Left ventricle myocardium inferior (tissue), 1 donor: ENCODE measurements at regions not wholly inside any gene's neighbourhood (a gene's known extent, or its start where the extent isn't known, plus 50 kb on each side); places are given as distances from the start of the nearest gene placed in this dataset.

Source experiments
- DNase-seq: peaks from one replicate; pipeline ENCODE4 v3.0.0-alpha.2; 2020
- H3K27ac ChIP-seq: fragments of 200-600 bp; replicated peaks from 2 replicates; pipeline ENCODE4 v1.8.0; 2021
- H3K27me3 ChIP-seq: fragments of 200-600 bp; 2 replicates; pipeline ENCODE4 v1.8.0; 2021; ENCODE audit warnings: low read depth
- H3K36me3 ChIP-seq: fragments of 200-600 bp; 2 replicates; pipeline ENCODE4 v1.8.0; 2021
- H3K4me1 ChIP-seq: fragments of 200-600 bp; 2 replicates; pipeline ENCODE4 v1.8.0; 2021
- H3K4me3 ChIP-seq: fragments of 200-600 bp; 2 replicates; pipeline ENCODE4 v1.8.0; 2021; ENCODE audit warnings: mild to moderate bottlenecking, moderate library complexity
- H3K9me3 ChIP-seq: fragments of 200-600 bp; replicated peaks from 2 replicates; pipeline ENCODE4 v1.8.0; 2021
- intact Hi-C: fragments of 100-400 bp; cut with micrococcal nuclease; formaldehyde crosslinking; loops from one replicate; pipeline ENCODE4 v1.11.0; 2022
- TF ChIP-seq, protein P1 (sequence below): fragments of 200-600 bp; IDR thresholded peaks from 2 replicates; pipeline ENCODE4 v1.8.0; 2021; ENCODE audit warnings: antibody characterized with exemption, mild to moderate bottlenecking, borderline replicate concordance
- donor health status: DM: no; HTN: yes; CAD: no; lungs with severe emphysema.

DNA sequence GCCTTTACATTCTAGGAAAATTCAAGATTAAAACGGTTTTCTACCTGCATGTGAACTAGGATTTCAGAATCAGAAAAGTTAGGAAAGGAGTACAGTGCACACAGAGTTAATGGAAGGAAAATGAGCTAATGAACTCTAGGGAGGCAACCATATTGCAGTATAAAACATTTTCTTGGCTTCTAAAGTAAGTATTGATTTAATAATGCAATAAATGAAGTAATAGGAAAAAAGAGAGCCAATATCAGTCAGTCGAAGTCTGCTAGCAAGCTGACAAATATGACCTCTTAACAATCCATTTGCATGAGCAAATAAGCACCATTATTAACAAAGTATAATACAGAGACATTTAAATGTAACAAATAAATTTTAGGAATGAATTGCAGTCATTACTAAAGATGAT lies 80.2 kb upstream of the COL3A1 start:
- intact Hi-C loops = no loop called here
- DNase-seq = no peak
- peak overlapping the region; percentile 25 for H3K27ac ChIP-seq
- no peaks in the 10 kb centered on the region for H3K27me3 ChIP-seq
- TF ChIP-seq, protein P1, sequence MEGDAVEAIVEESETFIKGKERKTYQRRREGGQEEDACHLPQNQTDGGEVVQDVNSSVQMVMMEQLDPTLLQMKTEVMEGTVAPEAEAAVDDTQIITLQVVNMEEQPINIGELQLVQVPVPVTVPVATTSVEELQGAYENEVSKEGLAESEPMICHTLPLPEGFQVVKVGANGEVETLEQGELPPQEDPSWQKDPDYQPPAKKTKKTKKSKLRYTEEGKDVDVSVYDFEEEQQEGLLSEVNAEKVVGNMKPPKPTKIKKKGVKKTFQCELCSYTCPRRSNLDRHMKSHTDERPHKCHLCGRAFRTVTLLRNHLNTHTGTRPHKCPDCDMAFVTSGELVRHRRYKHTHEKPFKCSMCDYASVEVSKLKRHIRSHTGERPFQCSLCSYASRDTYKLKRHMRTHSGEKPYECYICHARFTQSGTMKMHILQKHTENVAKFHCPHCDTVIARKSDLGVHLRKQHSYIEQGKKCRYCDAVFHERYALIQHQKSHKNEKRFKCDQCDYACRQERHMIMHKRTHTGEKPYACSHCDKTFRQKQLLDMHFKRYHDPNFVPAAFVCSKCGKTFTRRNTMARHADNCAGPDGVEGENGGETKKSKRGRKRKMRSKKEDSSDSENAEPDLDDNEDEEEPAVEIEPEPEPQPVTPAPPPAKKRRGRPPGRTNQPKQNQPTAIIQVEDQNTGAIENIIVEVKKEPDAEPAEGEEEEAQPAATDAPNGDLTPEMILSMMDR = no peak
- H3K4me1 ChIP-seq = peaks cover 5% of the 10 kb centered on the region
- no peaks in the 10 kb centered on the region for H3K36me3 ChIP-seq
- no peak overlapping the region for H3K4me3 ChIP-seq
- H3K9me3 ChIP-seq = peaks cover 22% of the 10 kb centered on the region

DNA sequence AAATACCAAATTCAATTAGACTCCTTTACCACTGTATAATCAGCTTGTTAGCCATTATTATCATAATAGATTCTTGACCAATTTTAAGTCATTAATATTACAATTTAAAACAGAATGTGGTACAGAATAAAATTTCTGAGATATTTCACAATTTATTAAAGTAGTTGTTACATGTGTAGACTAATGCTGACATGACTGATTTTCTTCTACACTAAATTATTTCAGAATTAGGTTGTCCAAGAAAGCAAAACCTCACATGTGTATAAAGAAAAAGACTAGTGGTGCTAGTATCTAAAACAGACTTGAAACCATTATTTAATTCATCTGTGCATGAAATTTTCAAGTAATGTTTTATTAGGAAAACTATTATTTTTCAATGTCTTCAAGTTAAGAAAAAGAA lies 79.2 kb upstream of the COL3A1 start:
- no peaks in the 10 kb centered on the region for H3K36me3 ChIP-seq
- no peak for DNase-seq
- H3K27ac ChIP-seq = no peak overlapping the region
- H3K27me3 ChIP-seq = no peaks in the 10 kb centered on the region
- H3K9me3 ChIP-seq = peaks cover 12% of the 10 kb centered on the region
- intact Hi-C loops = no loop called here
- no peak overlapping the region for H3K4me3 ChIP-seq
- TF ChIP-seq, protein P1 = no peak
- H3K4me1 ChIP-seq = peaks cover 5% of the 10 kb centered on the region

DNA sequence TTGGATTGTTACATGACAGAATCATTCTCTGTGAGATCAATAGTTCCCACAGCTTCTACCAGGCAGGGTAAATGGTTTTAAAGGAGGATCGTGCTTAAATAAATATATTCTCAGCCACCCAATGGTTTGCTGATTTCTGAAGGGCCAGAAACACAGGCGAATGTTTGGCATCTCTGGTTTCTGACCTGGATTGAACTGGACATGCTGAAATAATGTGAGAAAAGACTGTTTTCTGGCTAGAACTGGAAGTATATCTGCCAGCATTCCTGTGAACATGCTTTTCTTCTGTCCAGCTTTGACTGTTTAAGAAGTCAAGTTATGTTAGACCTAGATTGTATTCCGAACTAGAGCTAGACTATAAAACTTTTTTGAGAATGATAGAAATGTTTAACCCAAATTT lies 77.1 kb upstream of the COL3A1 start:
- H3K4me1 ChIP-seq = peaks cover 5% of the 10 kb centered on the region
- TF ChIP-seq, protein P1 = no peak
- H3K27me3 ChIP-seq = no peaks in the 10 kb centered on the region
- H3K9me3 ChIP-seq = no peaks in the 10 kb centered on the region
- intact Hi-C loops = no loop called here
- no peak for DNase-seq
- no peaks in the 10 kb centered on the region for H3K36me3 ChIP-seq
- H3K27ac ChIP-seq = peak overlapping the region; percentile 61
- H3K4me3 ChIP-seq = no peak overlapping the region

DNA sequence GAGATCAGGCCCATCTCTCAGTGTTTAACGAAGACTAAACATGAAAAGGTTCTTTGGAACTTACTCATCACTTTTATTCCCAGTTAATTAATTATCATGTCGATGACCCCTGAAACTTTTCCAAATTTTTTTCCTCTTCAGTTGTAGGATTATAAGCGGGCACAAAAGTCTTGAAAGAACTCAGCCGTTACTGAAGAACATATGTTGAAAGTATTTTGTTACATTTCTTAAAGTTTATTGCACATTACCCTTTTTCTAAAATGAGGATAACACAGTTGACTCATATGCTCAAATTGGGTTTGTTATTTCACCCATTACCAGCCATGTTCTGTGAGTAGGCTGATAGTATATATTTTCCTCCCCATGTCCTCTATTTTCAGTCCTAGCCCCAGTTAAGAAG lies 75.9 kb upstream of the COL3A1 start:
- Histone ChIP-seq H3K27me3 (no peaks in the 10 kb centered on the region), H3K9me3 (no peaks in the 10 kb centered on the region), H3K4me3 (no peak overlapping the region), H3K4me1 (peaks cover 5% of the 10 kb centered on the region), H3K36me3 (no peaks in the 10 kb centered on the region), H3K27ac (peak overlapping the region; percentile 61)
- intact Hi-C loops = no loop called here
- no peak for DNase-seq
- TF ChIP-seq, protein P1 = no peak

DNA sequence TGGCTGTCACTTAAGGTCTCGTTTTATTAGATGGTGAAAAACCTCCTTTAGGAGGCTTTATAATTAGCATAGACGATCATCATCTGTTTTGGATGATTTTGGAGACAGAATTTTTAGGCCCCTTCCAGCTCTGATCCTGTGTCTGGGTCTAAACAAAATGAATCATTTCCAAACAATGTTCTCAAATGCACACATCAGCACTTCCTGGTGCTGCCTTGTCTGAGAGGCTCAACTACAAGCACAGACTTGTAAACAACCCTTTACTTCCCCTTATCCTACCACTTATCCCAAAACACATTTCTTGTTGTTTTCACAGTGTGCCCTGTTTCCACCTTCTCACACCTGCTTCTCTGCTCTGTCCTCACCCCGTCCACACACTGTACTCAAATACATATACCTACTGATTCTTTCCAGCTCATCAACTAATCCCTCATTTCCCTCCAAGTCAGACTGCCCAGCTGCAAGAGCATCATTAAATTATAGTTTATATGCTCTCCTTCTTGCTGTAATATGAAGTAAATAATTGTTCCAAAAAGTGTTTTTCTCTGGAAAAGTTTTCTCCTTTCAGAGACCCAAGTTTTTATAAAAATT lies 71.2 kb upstream of the COL3A1 start:
- TF ChIP-seq, protein P1 = no peak
- no peak overlapping the region for H3K4me3 ChIP-seq
- H3K9me3 ChIP-seq = no peaks in the 10 kb centered on the region
- no peak for DNase-seq
- no peaks in the 10 kb centered on the region for H3K27me3 ChIP-seq
- no peaks in the 10 kb centered on the region for H3K36me3 ChIP-seq
- intact Hi-C loops = no loop called here
- no peaks in the 10 kb centered on the region for H3K4me1 ChIP-seq
- no peak overlapping the region for H3K27ac ChIP-seq
